VCaP (cell line): ENCODE measurements at regions not wholly inside any gene's neighbourhood (a gene's known extent, or its start where the extent isn't known, plus 50 kb on each side); places are given as distances from the start of the nearest gene placed in this dataset.

Source experiments
- H3K27ac ChIP-seq: fragments of 450-650 bp; 2 replicates; pipeline ENCODE4 v1.5.1; 2017
- TF ChIP-seq, protein P1 (sequence below): fragments of 450-650 bp; conservative IDR thresholded peaks from 2 replicates; pipeline ENCODE4 v1.5.1; 2017; ENCODE audit warnings: mild to moderate bottlenecking, moderate library complexity

- TF ChIP-seq, protein P1, sequence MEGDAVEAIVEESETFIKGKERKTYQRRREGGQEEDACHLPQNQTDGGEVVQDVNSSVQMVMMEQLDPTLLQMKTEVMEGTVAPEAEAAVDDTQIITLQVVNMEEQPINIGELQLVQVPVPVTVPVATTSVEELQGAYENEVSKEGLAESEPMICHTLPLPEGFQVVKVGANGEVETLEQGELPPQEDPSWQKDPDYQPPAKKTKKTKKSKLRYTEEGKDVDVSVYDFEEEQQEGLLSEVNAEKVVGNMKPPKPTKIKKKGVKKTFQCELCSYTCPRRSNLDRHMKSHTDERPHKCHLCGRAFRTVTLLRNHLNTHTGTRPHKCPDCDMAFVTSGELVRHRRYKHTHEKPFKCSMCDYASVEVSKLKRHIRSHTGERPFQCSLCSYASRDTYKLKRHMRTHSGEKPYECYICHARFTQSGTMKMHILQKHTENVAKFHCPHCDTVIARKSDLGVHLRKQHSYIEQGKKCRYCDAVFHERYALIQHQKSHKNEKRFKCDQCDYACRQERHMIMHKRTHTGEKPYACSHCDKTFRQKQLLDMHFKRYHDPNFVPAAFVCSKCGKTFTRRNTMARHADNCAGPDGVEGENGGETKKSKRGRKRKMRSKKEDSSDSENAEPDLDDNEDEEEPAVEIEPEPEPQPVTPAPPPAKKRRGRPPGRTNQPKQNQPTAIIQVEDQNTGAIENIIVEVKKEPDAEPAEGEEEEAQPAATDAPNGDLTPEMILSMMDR = no peak
- no peak overlapping the region for H3K27ac ChIP-seq
Measured at GRCh38 chr2:16315908-16316307, 349.7 kb downstream of the CYRIA start.

GRCh38 chr2:16315458-16315835 lies 350.2 kb downstream of the CYRIA start:
- no peak overlapping the region for H3K27ac ChIP-seq
- TF ChIP-seq, protein P1 = no peak

DNA sequence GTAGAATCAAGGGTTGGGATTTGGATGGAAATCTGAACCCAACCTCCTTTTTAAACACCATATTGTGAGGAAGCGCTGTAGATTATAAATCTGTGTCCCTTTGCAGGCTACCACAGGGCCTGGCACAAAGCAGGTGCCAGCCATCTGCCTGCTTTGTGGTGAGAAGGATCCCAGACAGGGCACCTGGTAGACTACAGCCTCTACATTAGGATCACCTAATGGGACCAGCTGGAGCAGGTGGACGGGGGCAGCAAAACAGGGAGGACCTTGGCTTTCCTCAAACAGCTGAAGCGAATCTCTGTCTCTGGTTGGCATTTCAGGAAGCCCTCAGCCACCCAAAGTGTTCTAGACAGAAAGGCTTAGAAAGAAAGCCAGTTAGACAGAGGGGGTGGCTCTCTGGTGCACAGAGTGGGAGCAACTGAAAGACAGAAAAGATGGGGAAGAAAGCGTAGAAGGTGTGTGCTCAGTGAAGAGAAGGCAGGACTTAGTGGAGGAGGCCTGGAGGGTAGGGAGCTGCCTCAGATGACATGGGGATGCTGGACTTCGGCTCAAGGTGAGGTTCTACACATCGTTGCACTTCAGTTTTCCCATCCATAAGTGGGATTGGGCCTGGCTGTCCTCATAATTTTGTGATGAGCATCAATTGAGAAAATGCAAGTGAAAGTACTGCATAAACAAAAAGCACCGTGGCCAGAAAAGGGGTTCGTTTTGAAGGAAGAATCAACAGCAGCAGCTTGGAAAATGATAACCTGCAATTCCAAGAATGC lies 350.8 kb downstream of the CYRIA start:
- TF ChIP-seq, protein P1 = no peak

GRCh38 chr2:16314001-16314400 lies 351.6 kb downstream of the CYRIA start:
- TF ChIP-seq, protein P1 = no peak
- no peak overlapping the region for H3K27ac ChIP-seq

More for the DNA sequence above, 350.8 kb downstream of the CYRIA start:
- H3K27ac ChIP-seq = no peak overlapping the region

DNA sequence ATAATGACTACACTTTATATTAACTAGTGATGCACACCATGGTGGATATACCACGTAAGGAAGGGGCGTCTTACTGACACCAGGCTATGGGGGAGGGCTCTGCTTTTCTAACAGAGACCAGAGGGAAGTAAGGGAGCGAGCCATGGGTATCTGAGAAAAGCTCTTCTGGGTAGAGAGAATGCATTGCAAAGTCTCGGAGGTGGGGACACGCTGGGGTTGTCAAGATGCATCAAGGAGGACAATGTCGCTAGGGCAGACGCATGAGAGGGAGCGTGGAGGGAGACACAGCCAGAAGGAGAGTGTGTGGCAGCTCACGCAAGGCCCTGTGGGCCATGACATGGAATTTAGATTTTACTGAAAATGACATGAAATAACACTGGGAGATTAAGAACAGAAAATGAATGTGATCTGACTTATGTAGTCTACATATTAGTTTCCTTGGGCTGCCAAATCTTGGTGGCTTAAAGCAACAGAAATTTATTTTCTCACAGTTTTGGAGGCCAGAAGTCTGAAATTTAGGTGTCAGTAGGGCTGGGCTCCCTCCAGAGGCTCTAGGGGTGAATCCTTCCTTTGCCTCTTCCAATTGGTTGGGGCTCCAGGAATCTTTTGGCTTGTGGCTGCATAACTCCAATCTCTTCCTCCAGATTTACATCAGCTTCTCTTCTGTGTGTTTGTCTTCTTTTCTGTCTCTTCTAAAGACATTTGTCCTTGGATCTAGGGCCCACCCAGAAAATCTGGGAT lies 352.2 kb downstream of the CYRIA start:
- H3K27ac ChIP-seq = no peak overlapping the region
- TF ChIP-seq, protein P1 = no peak

GRCh38 chr2:16312771-16313170 lies 352.9 kb downstream of the CYRIA start:
- H3K27ac ChIP-seq = no peak overlapping the region
- TF ChIP-seq, protein P1 = no peak

- H3K27ac ChIP-seq = no peak overlapping the region
- TF ChIP-seq, protein P1 = no peak
Measured at GRCh38 chr2:16311521-16312440, 353.9 kb downstream of the CYRIA start.
